Chondrocyte (in vitro differentiated cells): ENCODE measurements at regions not wholly inside any gene's neighbourhood (a gene's known extent, or its start where the extent isn't known, plus 50 kb on each side); places are given as distances from the start of the nearest gene placed in this dataset.

Experiments used
- DNase-seq: peaks from one replicate; pipeline ENCODE4 v3.0.0; 2021; ENCODE audit warnings: mixed read lengths, low spot score
- H3K27ac Mint-ChIP-seq: one replicate; pipeline ENCODE4 v1.8.0; 2021; ENCODE audit warnings: mild to moderate bottlenecking, moderate library complexity, mixed read lengths; ENCODE audit not compliant: unreplicated experiment
- H3K27me3 Mint-ChIP-seq: 2 replicates; pipeline ENCODE4 v1.8.0; 2021; ENCODE audit warnings: low read depth, mixed read lengths
- H3K36me3 Mint-ChIP-seq: 2 replicates; pipeline ENCODE4 v1.8.0; 2021; ENCODE audit warnings: low read depth, mixed read lengths
- H3K4me1 Mint-ChIP-seq: 2 replicates; pipeline ENCODE4 v1.8.0; 2021; ENCODE audit warnings: low read depth, mild to moderate bottlenecking, mixed read lengths
- H3K4me3 Mint-ChIP-seq: one replicate; pipeline ENCODE4 v1.8.0; 2021; ENCODE audit warnings: mild to moderate bottlenecking, moderate library complexity, mixed read lengths; ENCODE audit not compliant: unreplicated experiment
- H3K9me3 Mint-ChIP-seq: 2 replicates; pipeline ENCODE4 v1.8.0; 2021; ENCODE audit warnings: low read depth, mixed read lengths
- CTCF ChIP-seq: fragments of 200-600 bp; sonication (generic); IDR thresholded peaks from 2 replicates; pipeline ENCODE4 v1.5.0; 2021; ENCODE audit warnings: antibody characterized with exemption, mild to moderate bottlenecking, moderate library complexity

- H3K4me3 Mint-ChIP-seq: no peak overlapping the region
- no peak overlapping the region for H3K27ac Mint-ChIP-seq
- H3K36me3 Mint-ChIP-seq: no peaks in the 10 kb centered on the region
- H3K4me1 Mint-ChIP-seq: peaks cover 15% of the 10 kb centered on the region
- no peaks in the 10 kb centered on the region for H3K9me3 Mint-ChIP-seq
- no peak for TF ChIP-seq CTCF
- H3K27me3 Mint-ChIP-seq: no peaks in the 10 kb centered on the region
- DNase-seq: peak; percentile 48
Observed at GRCh38 chr22:46051646-46052045, 74.7 kb upstream of the WNT7B start.

GRCh38 chr22:46052331-46052771 lies 75.4 kb upstream of the WNT7B start:
- Mint-ChIP-seq H3K4me3 (no peak overlapping the region), H3K4me1 (peaks cover 15% of the 10 kb centered on the region), H3K27ac (no peak overlapping the region), H3K36me3 (no peaks in the 10 kb centered on the region), H3K9me3 (no peaks in the 10 kb centered on the region), H3K27me3 (no peaks in the 10 kb centered on the region)
- DNase-seq: peak; percentile 43
- TF ChIP-seq CTCF: no peak

- peak; percentile 79 for DNase-seq
- no peaks in the 10 kb centered on the region for H3K27me3 Mint-ChIP-seq
- peaks cover 15% of the 10 kb centered on the region for H3K4me1 Mint-ChIP-seq
Observed at GRCh38 chr22:46052801-46053562, 76.0 kb upstream of the WNT7B start.

GRCh38 chr22:46053563-46054090 lies 76.7 kb upstream of the WNT7B start:
- Mint-ChIP-seq H3K36me3 (no peaks in the 10 kb centered on the region), H3K9me3 (no peaks in the 10 kb centered on the region), H3K4me3 (no peak overlapping the region), H3K27ac (no peak overlapping the region), H3K27me3 (no peaks in the 10 kb centered on the region), H3K4me1 (peaks cover 15% of the 10 kb centered on the region)
- DNase-seq: peak; percentile 66
- no peak for TF ChIP-seq CTCF

More at GRCh38 chr22:46052801-46053562, 76.0 kb upstream of the WNT7B start:
- H3K4me3 Mint-ChIP-seq: no peak overlapping the region
- peak overlapping the region; percentile 49 for H3K27ac Mint-ChIP-seq
- no peaks in the 10 kb centered on the region for H3K9me3 Mint-ChIP-seq
- TF ChIP-seq CTCF: no peak
- no peaks in the 10 kb centered on the region for H3K36me3 Mint-ChIP-seq

GRCh38 chr22:46054091-46055073 lies 77.4 kb upstream of the WNT7B start:
- Mint-ChIP-seq H3K4me1 (peaks cover 15% of the 10 kb centered on the region), H3K27me3 (no peaks in the 10 kb centered on the region), H3K4me3 (no peak overlapping the region), H3K36me3 (no peaks in the 10 kb centered on the region), H3K9me3 (no peaks in the 10 kb centered on the region), H3K27ac (no peak overlapping the region)
- DNase-seq: peak; percentile 90
- no peak for TF ChIP-seq CTCF
